Neuronal stem cell (in vitro differentiated cells): ENCODE measurements at regions not wholly inside any gene's neighbourhood (a gene's known extent, or its start where the extent isn't known, plus 50 kb on each side); places are given as distances from the start of the nearest gene placed in this dataset.

Experiments used
- DNase-seq: peaks from one replicate; pipeline ENCODE4 v3.0.0-alpha.2; 2013; ENCODE audit warnings: low spot score
- H2AFZ ChIP-seq: one replicate; pipeline ENCODE4 v1.6.1; 2013; ENCODE audit warnings: mild to moderate bottlenecking, low read length, inconsistent platforms
- H2AK5ac ChIP-seq: 2 replicates; pipeline ENCODE4 v1.6.1; 2013; ENCODE audit warnings: low read depth, mild to moderate bottlenecking, inconsistent platforms, low read length, moderate library complexity, mixed read lengths
- H2BK120ac ChIP-seq: 2 replicates; pipeline ENCODE4 v1.6.1; 2013; ENCODE audit warnings: low read depth, mild to moderate bottlenecking, inconsistent platforms, low read length, moderate library complexity, mixed read lengths
- H2BK12ac ChIP-seq: one replicate; pipeline ENCODE4 v1.6.1; 2013; ENCODE audit warnings: low read length, inconsistent platforms
- H2BK15ac ChIP-seq: 2 replicates; pipeline ENCODE4 v1.6.1; 2013; ENCODE audit warnings: mild to moderate bottlenecking, low read length, inconsistent platforms, mixed read lengths
- H2BK5ac ChIP-seq: one replicate; pipeline ENCODE4 v1.6.1; 2013; ENCODE audit warnings: inconsistent platforms, mild to moderate bottlenecking, low read length, moderate library complexity
- H3K14ac ChIP-seq: one replicate; pipeline ENCODE4 v1.6.1; 2013; ENCODE audit warnings: low read length, inconsistent platforms
- H3K18ac ChIP-seq: 2 replicates; pipeline ENCODE4 v1.6.1; 2013; ENCODE audit warnings: low read length, inconsistent platforms
- H3K23ac ChIP-seq: 2 replicates; pipeline ENCODE4 v1.6.1; 2013; ENCODE audit warnings: low read depth, mild to moderate bottlenecking, mixed read lengths, low read length, inconsistent platforms; ENCODE audit not compliant: poor library complexity
- H3K27ac ChIP-seq: replicated peaks from 3 replicates; pipeline ENCODE4 v1.5.1; 2013; ENCODE audit warnings: low read length, inconsistent platforms
- H3K27me3 ChIP-seq, 3 experiments: 2 replicates each; pipeline ENCODE4 v1.6.1; 2013; ENCODE audit warnings: low read length in 3 of 3, mild to moderate bottlenecking in 2 of 3, inconsistent platforms in 1 of 3, low read depth in 1 of 3, mixed read lengths in 1 of 3, moderate library complexity in 1 of 3; ENCODE audit not compliant: control insufficient read depth in 3 of 3, insufficient read depth in 3 of 3
- H3K36me3 ChIP-seq, 2 donors: replicated peaks in 1 of 2; 2 replicates each; pipeline ENCODE4 v1.6.1; 2013; ENCODE audit warnings: low read length in 2 of 2; ENCODE audit not compliant: control insufficient read depth in 2 of 2, insufficient read depth in 2 of 2
- H3K4ac ChIP-seq: 2 replicates; pipeline ENCODE4 v1.6.1; 2013; ENCODE audit warnings: inconsistent platforms, mild to moderate bottlenecking, low read length, moderate library complexity
- H3K4me1 ChIP-seq, 2 donors: 1 replicate in 1 of 2; 2 replicates in 1 of 2; pipeline ENCODE4 v1.6.1; 2013; ENCODE audit warnings: low read length in 2 of 2, low read depth in 1 of 2; ENCODE audit not compliant: control insufficient read depth in 2 of 2, insufficient read depth in 1 of 2
- H3K4me2 ChIP-seq: one replicate; pipeline ENCODE4 v1.6.1; 2013; ENCODE audit warnings: mild to moderate bottlenecking, low read length, inconsistent platforms; ENCODE audit not compliant: insufficient read depth, poor library complexity, severe bottlenecking
- H3K4me3 ChIP-seq, 2 donors: 2 replicates each; pipeline ENCODE4 v1.5.1; 2013; ENCODE audit warnings: low read length in 2 of 2, mild to moderate bottlenecking in 2 of 2, inconsistent platforms in 1 of 2, moderate library complexity in 1 of 2
- H3K79me1 ChIP-seq: one replicate; pipeline ENCODE4 v1.6.1; 2013; ENCODE audit warnings: low read depth, mild to moderate bottlenecking, inconsistent platforms, low read length, moderate library complexity
- H3K9ac ChIP-seq: one replicate; pipeline ENCODE4 v1.6.1; 2013; ENCODE audit warnings: mild to moderate bottlenecking, low read depth, low read length, inconsistent platforms; ENCODE audit not compliant: poor library complexity
- H3K9me3 ChIP-seq, 2 donors: replicated peaks in 1 of 2; 2 replicates each; pipeline versions ENCODE3 to v1.6.1; 2013; ENCODE audit warnings: low read length in 2 of 2, mild to moderate bottlenecking in 2 of 2, inconsistent platforms in 1 of 2, low read depth in 1 of 2, mixed read lengths in 1 of 2, moderate library complexity in 1 of 2; ENCODE audit not compliant: control insufficient read depth in 2 of 2, insufficient read depth in 1 of 2
- H4K8ac ChIP-seq: one replicate; pipeline ENCODE4 v1.6.1; 2013; ENCODE audit warnings: low read depth, mild to moderate bottlenecking, inconsistent platforms, low read length, moderate library complexity
- H4K91ac ChIP-seq: one replicate; pipeline ENCODE4 v1.6.1; 2013; ENCODE audit warnings: low read length, low read depth, mild to moderate bottlenecking, inconsistent platforms; ENCODE audit not compliant: poor library complexity
- WGBS, 2 donors: extraction: QIAGEN DNeasy Blood & Tissue Kit; methylation state at CpG; one replicate each; pipeline ENCODE4 v1.1.7; 2013; ENCODE audit warnings: missing lambda C conversion rate in 2 of 2, mixed read lengths in 1 of 2; ENCODE audit not compliant: insufficient read length in 2 of 2, insufficient replicate concordance in 1 of 2; ENCODE audit errors: extremely low coverage in 2 of 2; 5-methylcytosine and 5-hydroxymethylcytosine counted together

DNA sequence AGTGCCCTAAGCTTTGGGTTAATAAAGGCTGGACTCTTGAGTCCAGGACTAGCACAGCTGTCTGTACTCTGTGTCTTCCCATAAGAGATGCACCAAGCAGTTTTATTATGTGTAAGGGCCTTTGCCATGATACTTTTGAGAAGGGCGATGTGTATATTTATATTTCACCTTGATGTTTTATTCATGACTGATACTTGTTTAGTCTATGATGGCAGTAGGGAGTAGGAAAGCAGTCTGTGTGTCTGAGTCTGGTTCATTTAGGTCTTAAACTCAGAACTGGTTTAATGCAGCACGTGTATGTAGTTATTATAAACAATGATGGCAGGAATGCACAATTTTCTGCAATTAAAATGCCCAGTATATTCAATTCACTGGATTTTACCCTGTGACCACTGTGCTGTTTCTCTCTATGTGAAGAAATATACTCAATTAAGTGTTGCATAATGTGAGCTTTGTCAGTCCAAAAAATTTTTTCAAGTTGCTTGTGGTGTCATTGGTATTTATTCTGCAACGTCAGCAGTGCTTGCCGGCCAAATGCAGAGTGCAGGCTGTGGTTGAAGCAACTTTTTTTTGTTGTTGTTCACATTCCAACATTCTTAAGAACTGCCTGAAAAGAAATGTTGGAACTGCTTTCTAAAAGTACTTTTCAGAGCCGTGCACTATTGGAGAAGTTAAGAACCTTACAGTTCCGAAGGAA lies 423.7 kb upstream of the SEMA6D start:
- H4K8ac ChIP-seq = no peak overlapping the region
- no peak overlapping the region for H2AK5ac ChIP-seq
- H3K4ac ChIP-seq = no peak overlapping the region
- H3K79me1 ChIP-seq = no peaks in the 10 kb centered on the region
- H3K9me3 ChIP-seq = no peaks in the 10 kb centered on the region
- no peak overlapping the region for H3K9ac ChIP-seq
- H2BK15ac ChIP-seq = no peak overlapping the region
- H3K14ac ChIP-seq = no peak overlapping the region
- no peaks in the 10 kb centered on the region for H3K27me3 ChIP-seq
- H2BK12ac ChIP-seq = no peak overlapping the region
- H2BK5ac ChIP-seq = no peak overlapping the region
- no peak overlapping the region for H2BK120ac ChIP-seq
- H3K27ac ChIP-seq = no peak overlapping the region
- no peak overlapping the region for H2AFZ ChIP-seq
- no peak overlapping the region for H3K4me2 ChIP-seq
- peaks cover 0 to 7% of the 10 kb centered on the region in 2 donors for H3K4me1 ChIP-seq
- H3K18ac ChIP-seq = no peak overlapping the region
- H3K23ac ChIP-seq = no peak overlapping the region
- no peak overlapping the region for H4K91ac ChIP-seq
- no peaks in the 10 kb centered on the region for H3K36me3 ChIP-seq
- DNase-seq = no peak
- no CpG with 5 or more reads among the region's 6 CpGs for WGBS, 2 donors
- no peak overlapping the region for H3K4me3 ChIP-seq

DNA sequence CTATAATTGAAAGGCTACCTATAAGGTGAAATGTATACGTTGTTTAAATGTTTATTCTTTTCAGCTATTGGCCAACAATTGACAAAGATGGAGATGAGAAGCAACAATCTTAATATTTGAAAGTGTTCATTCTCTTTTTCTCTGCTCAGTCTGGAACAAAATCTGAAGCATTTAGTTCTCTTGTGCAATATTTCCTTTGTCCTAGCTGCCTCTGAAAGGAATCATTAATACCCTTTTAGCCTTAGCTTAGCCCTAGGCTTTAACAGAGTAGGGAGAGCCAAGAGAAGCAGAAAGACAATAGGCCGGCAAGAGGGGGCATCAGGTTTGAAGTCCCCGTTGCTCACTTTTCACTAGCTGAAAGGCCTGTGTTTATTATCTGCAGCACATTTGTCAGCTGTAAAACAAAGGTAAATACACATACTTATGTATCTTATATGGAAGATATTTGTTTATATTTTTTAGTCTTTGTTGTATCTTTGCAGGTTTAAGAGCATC lies 422.5 kb upstream of the SEMA6D start:
- no peak overlapping the region for H3K4ac ChIP-seq
- WGBS, 2 donors = no CpG with 5 or more reads among the region's 3 CpGs
- H3K9me3 ChIP-seq = no peaks in the 10 kb centered on the region
- no peak overlapping the region for H4K91ac ChIP-seq
- H2BK15ac ChIP-seq = no peak overlapping the region
- no peak overlapping the region for H2AK5ac ChIP-seq
- H3K4me1 ChIP-seq = peaks cover 0 to 6% of the 10 kb centered on the region in 2 donors
- no peak overlapping the region for H3K18ac ChIP-seq
- no peaks in the 10 kb centered on the region for H3K27me3 ChIP-seq
- H3K36me3 ChIP-seq = no peaks in the 10 kb centered on the region
- H3K9ac ChIP-seq = no peak overlapping the region
- no peak overlapping the region for H3K4me2 ChIP-seq
- H3K79me1 ChIP-seq = no peaks in the 10 kb centered on the region
- H2BK120ac ChIP-seq = no peak overlapping the region
- H3K27ac ChIP-seq = no peak overlapping the region
- H4K8ac ChIP-seq = no peak overlapping the region
- no peak overlapping the region for H2BK5ac ChIP-seq
- DNase-seq = no peak
- H2AFZ ChIP-seq = no peak overlapping the region
- no peak overlapping the region for H3K14ac ChIP-seq
- H3K23ac ChIP-seq = no peak overlapping the region
- no peak overlapping the region for H3K4me3 ChIP-seq
- H2BK12ac ChIP-seq = no peak overlapping the region

DNA sequence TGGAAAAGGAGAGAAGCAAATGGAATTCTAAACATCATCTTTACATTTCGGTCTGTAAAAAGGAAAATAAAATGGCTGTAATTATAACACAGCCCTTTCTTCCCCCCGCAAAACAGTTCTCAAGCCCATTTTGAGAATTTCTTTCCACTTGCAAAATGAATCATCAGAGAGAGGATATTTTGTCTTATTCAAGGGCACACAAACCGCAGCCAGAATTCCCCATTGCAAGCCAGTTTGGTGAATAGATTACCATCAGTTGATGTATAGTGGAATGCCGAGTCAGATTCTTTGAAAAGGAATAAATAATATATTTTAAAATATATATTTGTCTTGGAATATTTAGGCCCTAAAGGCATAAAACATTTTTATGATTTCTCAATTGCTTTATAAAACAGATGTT lies 420.4 kb upstream of the SEMA6D start:
- Histone ChIP-seq H3K14ac (no peak overlapping the region), H3K9ac (no peak overlapping the region), H2BK5ac (no peak overlapping the region), H3K4me2 (no peak overlapping the region), H4K8ac (no peak overlapping the region), H4K91ac (no peak overlapping the region), H3K23ac (no peak overlapping the region), H3K4ac (no peak overlapping the region), H3K27me3 (no peaks in the 10 kb centered on the region), H3K18ac (no peak overlapping the region), H3K4me3 (no peak overlapping the region), H3K27ac (no peak overlapping the region), H2BK12ac (no peak overlapping the region), H3K79me1 (no peaks in the 10 kb centered on the region), H2BK15ac (no peak overlapping the region), H3K36me3 (no peaks in the 10 kb centered on the region), H3K4me1 (peaks cover 0 to 7% of the 10 kb centered on the region in 2 donors), H3K9me3 (no peaks in the 10 kb centered on the region), H2AFZ (no peak overlapping the region), H2AK5ac (no peak overlapping the region), H2BK120ac (no peak overlapping the region)
- DNase-seq = no peak
- WGBS, 2 donors = no CpG with 5 or more reads among the region's 4 CpGs

DNA sequence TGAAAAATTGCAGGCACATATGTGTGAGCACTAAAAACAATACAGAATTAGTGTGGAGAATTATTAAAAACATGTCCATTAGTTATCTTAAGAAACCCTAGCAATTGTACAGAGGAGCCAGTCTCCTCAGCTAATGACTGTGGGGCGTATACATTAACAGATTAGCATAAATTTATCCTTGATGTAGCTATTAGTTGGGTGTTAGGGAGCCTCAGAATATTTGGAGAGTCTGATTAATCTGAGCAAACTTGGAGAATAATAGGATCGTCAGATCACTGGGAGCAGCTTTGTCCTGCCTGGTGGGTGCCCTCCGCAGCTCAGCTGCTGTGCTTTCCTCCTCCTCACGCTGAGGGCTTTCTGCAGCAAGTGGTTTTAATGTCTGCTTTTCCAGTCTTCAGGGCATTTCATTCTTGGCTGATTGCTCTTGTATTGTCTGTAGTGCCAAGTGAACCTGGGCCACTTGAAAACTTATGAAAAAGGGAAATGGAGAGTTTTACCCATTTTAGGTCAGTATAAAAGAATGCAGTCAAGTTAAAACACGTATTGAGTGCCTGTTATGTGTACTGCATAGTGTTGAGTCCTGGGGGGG lies 417.4 kb upstream of the SEMA6D start:
- H2BK5ac ChIP-seq = no peak overlapping the region
- H2BK12ac ChIP-seq = no peak overlapping the region
- H4K8ac ChIP-seq = no peak overlapping the region
- H3K4me1 ChIP-seq = peaks cover 0 to 3% of the 10 kb centered on the region in 2 donors
- no peaks in the 10 kb centered on the region for H3K79me1 ChIP-seq
- no peak overlapping the region for H3K27ac ChIP-seq
- no peak overlapping the region for H3K4ac ChIP-seq
- no peak overlapping the region for H3K18ac ChIP-seq
- no peak overlapping the region for H3K9ac ChIP-seq
- no peaks in the 10 kb centered on the region for H3K36me3 ChIP-seq
- H2AK5ac ChIP-seq = no peak overlapping the region
- DNase-seq = no peak
- H3K27me3 ChIP-seq = no peaks in the 10 kb centered on the region
- no peak overlapping the region for H2BK120ac ChIP-seq
- no peak overlapping the region for H3K4me2 ChIP-seq
- no peak overlapping the region for H2AFZ ChIP-seq
- no peak overlapping the region for H4K91ac ChIP-seq
- no CpG with 5 or more reads among the region's 5 CpGs for WGBS, 2 donors
- no peaks in the 10 kb centered on the region for H3K9me3 ChIP-seq
- H3K14ac ChIP-seq = no peak overlapping the region
- H3K23ac ChIP-seq = no peak overlapping the region
- no peak overlapping the region for H3K4me3 ChIP-seq
- H2BK15ac ChIP-seq = no peak overlapping the region
